Amniotic epithelial cell (primary cell): ENCODE measurements at regions not wholly inside any gene's neighbourhood (a gene's known extent, or its start where the extent isn't known, plus 50 kb on each side); places are given as distances from the start of the nearest gene placed in this dataset.
"Not testable (repeated sequence)": the region's sequence is repeated elsewhere in the genome, so short reads cannot be mapped to it uniquely, and the experiment has no call there.

Experiments
- DNase-seq: peaks from one replicate; pipeline ENCODE4 v3.0.0-alpha.2; 2010; ENCODE audit warnings: low read depth

DNA sequence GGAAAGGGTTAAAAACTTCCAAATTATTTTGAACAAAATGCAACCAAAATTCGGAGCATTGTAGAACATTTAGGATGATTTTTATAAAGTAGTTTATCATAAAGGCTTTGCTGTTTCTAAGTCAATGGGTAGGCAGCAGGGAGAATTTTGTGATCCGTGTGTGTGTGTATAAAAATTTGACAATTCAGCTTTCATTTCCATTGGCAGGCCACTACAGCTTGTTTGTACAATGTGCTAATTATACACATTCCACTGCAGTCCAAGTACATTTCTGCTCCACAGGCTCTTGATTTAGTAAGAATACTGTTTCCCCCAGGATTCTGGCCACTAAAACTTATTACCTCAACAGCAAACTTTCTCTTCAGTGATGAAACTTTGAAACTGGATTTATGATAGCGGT lies 71.8 kb upstream of the LTBP1 start:
- no peak for DNase-seq

DNA sequence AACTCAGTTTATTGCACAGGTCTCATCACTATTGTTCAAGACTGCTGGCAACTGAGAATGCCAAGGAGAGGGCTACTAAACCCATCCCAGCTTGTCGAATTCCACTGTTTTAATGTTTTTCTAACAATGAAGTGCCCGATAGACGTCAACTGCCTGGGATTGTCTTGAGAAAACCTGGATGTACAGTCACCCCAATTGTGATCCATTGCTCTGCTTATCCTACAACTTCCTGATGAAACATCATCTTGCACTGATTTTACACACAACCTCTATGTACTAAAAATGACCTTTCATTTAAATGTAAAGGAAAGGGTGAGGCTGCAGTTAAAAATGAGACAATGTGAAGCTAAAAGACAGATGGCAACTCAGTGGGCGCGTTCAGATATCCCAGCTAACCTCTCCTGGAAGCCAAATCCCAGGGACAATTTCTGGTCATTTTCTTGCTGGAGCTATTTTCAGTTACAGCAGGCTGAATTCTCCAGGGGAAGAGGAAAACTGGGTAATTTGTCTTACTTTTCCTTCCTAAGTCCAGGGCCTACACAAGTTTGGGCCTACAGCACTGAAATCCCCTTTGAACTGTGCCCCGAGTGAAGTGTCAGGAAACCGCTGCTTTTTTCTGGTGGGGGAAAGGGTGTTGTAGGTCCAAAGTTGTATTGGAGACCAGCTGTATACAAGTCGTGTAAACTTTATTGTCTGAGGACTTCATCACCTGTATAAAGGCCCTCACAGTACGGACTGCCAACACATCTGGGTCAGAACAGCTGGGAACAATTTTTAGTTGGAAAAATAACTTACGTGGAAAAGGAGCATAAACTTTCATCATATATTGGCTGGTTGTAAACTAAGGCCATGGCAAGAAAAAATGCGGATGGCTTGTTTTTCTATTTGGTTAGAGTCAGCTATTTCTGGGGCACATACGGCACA lies 68.9 kb upstream of the LTBP1 start:
- no peak for DNase-seq

DNA sequence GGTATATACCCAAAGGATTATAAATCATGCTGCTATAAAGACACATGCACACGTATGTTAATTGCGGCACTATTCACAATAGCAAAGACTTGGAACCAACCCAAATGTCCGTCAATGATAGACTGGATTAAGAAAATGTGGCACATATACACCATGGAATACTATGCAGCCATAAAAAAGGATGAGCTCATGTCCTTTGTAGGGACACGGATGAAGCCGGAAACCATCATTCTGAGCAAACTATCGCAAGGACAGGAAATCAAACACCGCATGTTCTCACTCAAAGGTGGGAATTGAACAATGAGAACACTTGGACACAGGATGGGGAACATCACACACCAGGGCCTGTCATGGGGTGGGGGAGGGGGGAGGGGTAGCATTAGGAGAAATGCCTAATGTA lies 66.8 kb upstream of the LTBP1 start:
- DNase-seq = not testable (repeated sequence)

GRCh38 chr2:32882816-32883810 lies 63.6 kb upstream of the LTBP1 start:
- peak; percentile 87 for DNase-seq

GRCh38 chr2:32884346-32884745 lies 62.4 kb upstream of the LTBP1 start:
- peak; percentile 38 for DNase-seq

DNA sequence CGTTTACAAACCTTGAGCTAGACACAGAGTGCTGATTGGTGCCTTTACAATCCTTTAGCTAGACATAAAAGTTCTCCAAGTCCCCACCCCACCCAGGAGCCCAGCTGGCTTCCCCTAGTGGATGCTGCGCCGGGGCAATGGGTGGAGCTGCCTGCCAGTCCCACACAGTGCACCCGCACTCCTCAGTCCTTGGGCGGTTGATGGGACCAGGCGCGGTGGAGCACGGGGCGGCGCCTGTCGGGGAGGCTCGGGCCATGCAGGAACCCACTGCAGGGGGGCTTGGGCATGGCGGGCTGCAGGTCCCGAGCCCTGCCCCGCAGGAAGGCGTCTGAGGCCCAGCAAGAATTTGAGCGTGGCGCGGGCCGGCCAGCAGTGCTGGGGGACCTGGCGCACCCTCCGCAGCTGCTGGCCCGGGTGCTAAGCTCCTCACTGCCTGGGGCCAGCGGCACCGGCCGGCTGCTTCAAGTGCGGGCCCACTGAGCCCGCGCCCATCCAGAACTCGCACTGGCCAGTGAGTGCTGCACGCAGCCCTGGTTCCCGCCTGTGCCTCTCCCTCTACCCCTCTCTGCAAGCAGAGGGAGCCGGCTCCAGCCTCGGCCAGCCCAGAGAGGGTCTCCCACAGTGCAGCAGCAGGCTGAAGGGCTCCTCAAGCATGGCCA lies 60.2 kb upstream of the LTBP1 start:
- DNase-seq = not testable (repeated sequence)

GRCh38 chr2:32887125-32887524 lies 59.6 kb upstream of the LTBP1 start:
- no peak for DNase-seq

- no peak for DNase-seq
These were observed 52.5 kb upstream of the LTBP1 start for GRCh38 chr2:32894119-32894728.

GRCh38 chr2:32895424-32895823 lies 51.3 kb upstream of the LTBP1 start:
- DNase-seq = peak; percentile 31
